Neural progenitor cell (in vitro differentiated cells): ENCODE measurements at regions not wholly inside any gene's neighbourhood (a gene's known extent, or its start where the extent isn't known, plus 50 kb on each side); places are given as distances from the start of the nearest gene placed in this dataset.

Experiments
- DNase-seq: peaks from one replicate; pipeline ENCODE4 v3.0.0-alpha.2; 2016; ENCODE audit warnings: low spot score
- H2AFZ ChIP-seq: fragments of 200-600 bp; sonication (generic); replicated peaks from 2 replicates; pipeline ENCODE4 v1.6.1; 2016; ENCODE audit warnings: antibody characterized with exemption
- H3F3A ChIP-seq: fragments of 200-600 bp; sonication (generic); 2 replicates; pipeline ENCODE4 v1.6.1; 2016; ENCODE audit warnings: antibody characterized with exemption, low read depth
- H3K27ac ChIP-seq: fragments of 200-600 bp; sonication (generic); 2 replicates; pipeline ENCODE4 v1.5.1; 2016; ENCODE audit warnings: mild to moderate bottlenecking
- H3K27me3 ChIP-seq: fragments of 200-600 bp; sonication (generic); 2 replicates; pipeline ENCODE4 v1.6.1; 2016; ENCODE audit warnings: mild to moderate bottlenecking, moderate library complexity
- H3K36me3 ChIP-seq: fragments of 200-600 bp; sonication (generic); 2 replicates; pipeline ENCODE4 v1.5.1; 2016
- H3K4me1 ChIP-seq: fragments of 200-600 bp; sonication (generic); 2 replicates; pipeline ENCODE4 v1.6.1; 2016; ENCODE audit warnings: mixed run types
- H3K4me2 ChIP-seq: fragments of 200-600 bp; sonication (generic); 2 replicates; pipeline ENCODE4 v1.6.1; 2016
- H3K4me3 ChIP-seq: fragments of 200-600 bp; sonication (generic); 2 replicates; pipeline ENCODE4 v1.5.1; 2016
- H3K79me2 ChIP-seq: fragments of 200-600 bp; sonication (generic); 2 replicates; pipeline ENCODE4 v1.6.1; 2016; ENCODE audit warnings: low read depth
- H3K9ac ChIP-seq: fragments of 200-600 bp; sonication (generic); 2 replicates; pipeline ENCODE4 v1.6.1; 2016
- H3K9me3 ChIP-seq: fragments of 200-600 bp; sonication (generic); 2 replicates; pipeline ENCODE4 v1.5.1; 2016; ENCODE audit warnings: low read depth
- H4K20me1 ChIP-seq: fragments of 200-600 bp; sonication (generic); 2 replicates; pipeline ENCODE4 v1.6.1; 2016; ENCODE audit warnings: low read depth
- H3K27ac Mint-ChIP-seq: 3 replicates; pipeline ENCODE4 v1.8.0; 2021; ENCODE audit warnings: mixed read lengths
- H3K27me3 Mint-ChIP-seq: 2 replicates; pipeline ENCODE4 v1.8.0; 2022; ENCODE audit warnings: low read depth, mild to moderate bottlenecking, inconsistent platforms, moderate library complexity, mixed read lengths; ENCODE audit not compliant: insufficient read depth
- H3K36me3 Mint-ChIP-seq: 3 replicates; pipeline ENCODE4 v1.8.0; 2021; ENCODE audit warnings: mixed read lengths
- H3K4me1 Mint-ChIP-seq: 3 replicates; pipeline ENCODE4 v1.8.0; 2021; ENCODE audit warnings: mixed read lengths
- H3K4me3 Mint-ChIP-seq: 3 replicates; pipeline ENCODE4 v1.8.0; 2021; ENCODE audit warnings: mild to moderate bottlenecking, moderate library complexity, mixed read lengths
- H3K9me3 Mint-ChIP-seq: 3 replicates; pipeline ENCODE4 v1.8.0; 2020; ENCODE audit warnings: mixed read lengths
- EZH2 ChIP-seq: fragments of 200-600 bp; sonication (generic); IDR thresholded peaks from 2 replicates; pipeline ENCODE4 v1.6.1; 2017; ENCODE audit warnings: antibody characterized with exemption, mild to moderate bottlenecking, moderate library complexity
- EZH2phosphoT487 ChIP-seq: fragments of 200-600 bp; sonication (generic); IDR thresholded peaks from 2 replicates; pipeline ENCODE4 v1.6.1; 2017; ENCODE audit warnings: antibody characterized with exemption
- TF ChIP-seq, protein P1 (sequence below): fragments of 200-600 bp; sonication (generic); IDR thresholded peaks from 2 replicates; pipeline ENCODE4 v1.5.1; 2017; ENCODE audit warnings: antibody characterized with exemption, mild to moderate bottlenecking

GRCh38 chr5:32848120-32848519 lies 137.0 kb downstream of the NPR3 start:
- Histone ChIP-seq H3K27me3 (peaks cover 9% of the 10 kb centered on the region), H3K9ac (no peak overlapping the region), H3K79me2 (no peaks in the 10 kb centered on the region), H4K20me1 (no peaks in the 10 kb centered on the region), H3K27ac (no peak overlapping the region), H3K4me1 (peaks cover 17% of the 10 kb centered on the region), H2AFZ (no peak overlapping the region), H3K4me3 (no peak overlapping the region), H3F3A (peaks cover 21% of the 10 kb centered on the region), H3K36me3 (no peaks in the 10 kb centered on the region), H3K9me3 (no peaks in the 10 kb centered on the region), H3K4me2 (no peak overlapping the region)
- H3K27ac Mint-ChIP-seq = no peak overlapping the region
- TF ChIP-seq, protein P1, sequence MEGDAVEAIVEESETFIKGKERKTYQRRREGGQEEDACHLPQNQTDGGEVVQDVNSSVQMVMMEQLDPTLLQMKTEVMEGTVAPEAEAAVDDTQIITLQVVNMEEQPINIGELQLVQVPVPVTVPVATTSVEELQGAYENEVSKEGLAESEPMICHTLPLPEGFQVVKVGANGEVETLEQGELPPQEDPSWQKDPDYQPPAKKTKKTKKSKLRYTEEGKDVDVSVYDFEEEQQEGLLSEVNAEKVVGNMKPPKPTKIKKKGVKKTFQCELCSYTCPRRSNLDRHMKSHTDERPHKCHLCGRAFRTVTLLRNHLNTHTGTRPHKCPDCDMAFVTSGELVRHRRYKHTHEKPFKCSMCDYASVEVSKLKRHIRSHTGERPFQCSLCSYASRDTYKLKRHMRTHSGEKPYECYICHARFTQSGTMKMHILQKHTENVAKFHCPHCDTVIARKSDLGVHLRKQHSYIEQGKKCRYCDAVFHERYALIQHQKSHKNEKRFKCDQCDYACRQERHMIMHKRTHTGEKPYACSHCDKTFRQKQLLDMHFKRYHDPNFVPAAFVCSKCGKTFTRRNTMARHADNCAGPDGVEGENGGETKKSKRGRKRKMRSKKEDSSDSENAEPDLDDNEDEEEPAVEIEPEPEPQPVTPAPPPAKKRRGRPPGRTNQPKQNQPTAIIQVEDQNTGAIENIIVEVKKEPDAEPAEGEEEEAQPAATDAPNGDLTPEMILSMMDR = no peak
- TF ChIP-seq EZH2phosphoT487 (no peak), EZH2 (no peak)
- peaks cover 2% of the 10 kb centered on the region for H3K9me3 Mint-ChIP-seq
- H3K36me3 Mint-ChIP-seq = no peaks in the 10 kb centered on the region
- no peak overlapping the region for H3K4me3 Mint-ChIP-seq
- H3K27me3 Mint-ChIP-seq = no peaks in the 10 kb centered on the region
- peaks cover 16% of the 10 kb centered on the region for H3K4me1 Mint-ChIP-seq
- DNase-seq = no peak

DNA sequence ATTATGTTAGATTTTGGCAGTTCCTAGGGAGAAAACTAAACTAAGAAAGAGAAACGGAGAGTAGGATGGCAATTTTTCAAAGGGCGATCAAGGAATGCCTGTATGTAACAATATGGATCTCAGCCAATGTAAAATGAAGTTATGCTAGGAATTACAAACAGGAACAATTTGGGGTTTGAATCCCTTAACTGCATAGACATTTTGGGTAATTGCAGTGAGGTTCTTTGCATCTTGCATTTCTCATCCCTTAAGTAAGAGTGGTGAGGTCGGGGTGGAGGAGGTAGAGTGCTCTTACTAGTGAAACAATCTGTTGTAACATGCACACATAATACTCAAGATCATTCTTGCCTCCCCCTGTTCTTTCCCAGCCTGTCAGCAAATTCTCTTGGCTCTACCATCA lies 137.6 kb downstream of the NPR3 start:
- Mint-ChIP-seq H3K27me3 (no peaks in the 10 kb centered on the region), H3K27ac (no peak overlapping the region)

DNA sequence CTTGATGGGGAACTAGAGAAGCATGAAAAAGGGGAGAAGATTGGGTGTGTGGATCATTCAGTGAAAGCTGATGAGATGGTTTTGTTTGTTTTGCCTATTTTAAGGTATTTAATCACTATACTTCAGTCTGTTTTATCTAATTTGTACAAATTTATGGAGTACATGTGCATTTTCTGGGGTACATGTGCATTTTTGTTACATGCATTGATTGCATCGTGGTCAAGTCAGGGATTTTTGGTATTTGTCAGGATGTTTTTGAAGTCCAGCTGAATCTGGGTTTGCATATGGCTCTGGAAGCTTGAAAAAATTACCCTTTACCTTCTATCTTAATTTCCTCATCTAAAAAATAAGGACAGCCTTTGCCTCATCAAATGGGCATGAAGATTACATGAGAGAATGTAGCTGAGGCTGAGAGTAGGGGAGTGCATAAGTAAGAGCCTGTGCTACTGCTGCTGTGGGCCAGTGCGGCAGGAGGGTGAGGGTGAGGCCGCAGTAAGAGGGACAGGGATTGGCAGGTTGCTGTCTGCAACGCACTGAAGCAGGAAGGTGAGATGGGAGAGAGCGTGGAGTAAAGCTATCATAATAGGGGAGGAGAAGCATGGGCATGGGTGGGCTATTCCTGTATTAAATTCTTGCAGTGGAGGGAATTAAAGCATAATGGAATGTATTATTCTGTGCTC lies 139.8 kb downstream of the NPR3 start:
- Histone ChIP-seq H4K20me1 (no peaks in the 10 kb centered on the region), H2AFZ (no peak overlapping the region), H3K9ac (no peak overlapping the region), H3K27ac (no peak overlapping the region), H3K4me2 (peak overlapping the region; percentile 52), H3K9me3 (no peaks in the 10 kb centered on the region), H3K79me2 (no peaks in the 10 kb centered on the region), H3K4me3 (no peak overlapping the region), H3K36me3 (no peaks in the 10 kb centered on the region), H3F3A (peaks cover 21% of the 10 kb centered on the region), H3K4me1 (peaks cover 17% of the 10 kb centered on the region), H3K27me3 (peaks cover 9% of the 10 kb centered on the region)
- Mint-ChIP-seq H3K4me3 (no peak overlapping the region), H3K4me1 (peaks cover 16% of the 10 kb centered on the region), H3K9me3 (peaks cover 2% of the 10 kb centered on the region), H3K27ac (no peak overlapping the region), H3K36me3 (no peaks in the 10 kb centered on the region), H3K27me3 (no peaks in the 10 kb centered on the region)
- TF ChIP-seq, protein P1 = no peak
- TF ChIP-seq EZH2phosphoT487 = no peak
- no peak for TF ChIP-seq EZH2
- peak; percentile 28 for DNase-seq

More for the DNA sequence above, 137.6 kb downstream of the NPR3 start:
- Histone ChIP-seq H3K9me3 (no peaks in the 10 kb centered on the region), H3K79me2 (no peaks in the 10 kb centered on the region), H3K27ac (no peak overlapping the region), H3K4me1 (peaks cover 17% of the 10 kb centered on the region), H2AFZ (no peak overlapping the region), H3K36me3 (no peaks in the 10 kb centered on the region), H3K27me3 (peaks cover 9% of the 10 kb centered on the region), H3F3A (peaks cover 21% of the 10 kb centered on the region), H3K4me3 (no peak overlapping the region), H3K9ac (no peak overlapping the region), H3K4me2 (no peak overlapping the region), H4K20me1 (no peaks in the 10 kb centered on the region)
- DNase-seq = no peak
- Mint-ChIP-seq H3K4me3 (no peak overlapping the region), H3K4me1 (peaks cover 16% of the 10 kb centered on the region), H3K9me3 (peaks cover 2% of the 10 kb centered on the region), H3K36me3 (no peaks in the 10 kb centered on the region)
- TF ChIP-seq, protein P1 = no peak
- TF ChIP-seq EZH2 (no peak), EZH2phosphoT487 (no peak)
